SK-N-SH (cell line): ENCODE measurements at regions not wholly inside any gene's neighbourhood (a gene's known extent, or its start where the extent isn't known, plus 50 kb on each side); places are given as distances from the start of the nearest gene placed in this dataset.

Experiments
- CTCF ChIA-PET: fragments of 300-600, 350-600 bp; formaldehyde crosslinking; extraction: SDS; loops from one replicate; lab custom pipeline; 2021; lab: Yijun Ruan, JAX
- POLR2A ChIA-PET: fragments of 350-600 bp; sonication (Branson Sonifier 250); formaldehyde crosslinking; extraction: SDS; loops from one replicate; lab custom pipeline; 2020; ENCODE audit warnings: antibody characterized with exemption, inconsistent platforms; lab: Yijun Ruan, JAX
- DNase-seq: peaks from one replicate; pipeline ENCODE4 v3.0.0; 2012
- H2AFZ ChIP-seq: fragments of 200-600 bp; sonication (generic); 2 replicates; pipeline ENCODE4 v1.8.1; 2016; ENCODE audit warnings: antibody characterized with exemption, mild to moderate bottlenecking, low read depth
- H3F3A ChIP-seq: fragments of 200-600 bp; sonication (generic); replicated peaks from 2 replicates; pipeline ENCODE3; 2016; ENCODE audit warnings: antibody characterized with exemption, mild to moderate bottlenecking; ENCODE audit not compliant: insufficient read depth
- H3K27ac ChIP-seq, 2 experiments: fragments of 200-500 bp in 1 of 2; fragments of 200-600 bp in 1 of 2; sonication (Bioruptor generic) in 1 of 2; sonication (generic), shearing (Covaris generic) in 1 of 2; 2 replicates each; pipeline versions ENCODE4 v1.5.1 to v1.6.1; 2014 to 2016; ENCODE audit warnings: low read depth in 2 of 2, inconsistent platforms in 1 of 2, low read length in 1 of 2, mild to moderate bottlenecking in 1 of 2, mixed read lengths in 1 of 2
- H3K27me3 ChIP-seq: fragments of 200-600 bp; sonication (generic), shearing (Covaris generic); 2 replicates; pipeline ENCODE4 v1.6.1; 2016; ENCODE audit warnings: mixed run types; ENCODE audit not compliant: insufficient read depth
- H3K36me3 ChIP-seq, 2 experiments: fragments of 200-500 bp in 1 of 2; fragments of 200-600 bp in 1 of 2; sonication (Bioruptor generic) in 1 of 2; sonication (generic) in 1 of 2; replicated peaks in 1 of 2; 2 replicates each; pipeline versions ENCODE3 to v1.5.1; 2014 to 2016; ENCODE audit warnings: low read length in 1 of 2, mild to moderate bottlenecking in 1 of 2; ENCODE audit not compliant: insufficient read depth in 2 of 2, control insufficient read depth in 1 of 2
- H3K4me1 ChIP-seq, 2 experiments: fragments of 200-500 bp in 1 of 2; fragments of 200-600 bp in 1 of 2; sonication (Bioruptor generic) in 1 of 2; sonication (generic), shearing (Covaris generic) in 1 of 2; 2 replicates each; pipeline versions ENCODE4 v1.5.1 to v1.6.1; 2014 to 2016; ENCODE audit warnings: low read depth in 1 of 2, low read length in 1 of 2, mixed run types in 1 of 2; ENCODE audit not compliant: insufficient read depth in 2 of 2, control insufficient read depth in 1 of 2
- H3K4me2 ChIP-seq: fragments of 200-600 bp; sonication (generic), shearing (Covaris generic); 2 replicates; pipeline ENCODE4 v1.6.1; 2017; ENCODE audit warnings: mixed run types
- H3K4me3 ChIP-seq, 2 experiments: fragments of 200-500 bp in 1 of 2; fragments of 200-600 bp in 1 of 2; sonication (Bioruptor generic) in 1 of 2; sonication (generic), shearing (Covaris generic) in 1 of 2; 2 replicates each; pipeline versions ENCODE4 v1.5.1 to v1.8.1; 2014 to 2016; ENCODE audit warnings: low read depth in 2 of 2, inconsistent platforms in 1 of 2, low read length in 1 of 2, mild to moderate bottlenecking in 1 of 2, mixed read lengths in 1 of 2, moderate library complexity in 1 of 2
- H3K79me2 ChIP-seq: fragments of 200-600 bp; sonication (generic); 2 replicates; pipeline ENCODE4 v1.8.1; 2017; ENCODE audit warnings: mild to moderate bottlenecking; ENCODE audit not compliant: insufficient read depth
- H3K9ac ChIP-seq: fragments of 200-600 bp; sonication (generic); 2 replicates; pipeline ENCODE4 v1.6.1; 2017; ENCODE audit warnings: mixed run types
- H3K9me2 ChIP-seq: fragments of 200-600 bp; sonication (generic); 2 replicates; pipeline ENCODE4 v1.6.1; 2017; ENCODE audit warnings: mixed run types
- H3K9me3 ChIP-seq: fragments of 200-600 bp; sonication (generic); 2 replicates; pipeline ENCODE4 v1.6.1; 2017; ENCODE audit warnings: mixed run types, mild to moderate bottlenecking, moderate library complexity
- H4K20me1 ChIP-seq: fragments of 200-600 bp; sonication (generic); 2 replicates; pipeline ENCODE4 v1.6.1; 2017; ENCODE audit warnings: mild to moderate bottlenecking, mixed run types; ENCODE audit not compliant: insufficient read depth
- CHD2 ChIP-seq: fragments of 150-350 bp; IDR thresholded peaks from 2 replicates; pipeline ENCODE4 v1.6.1; 2018; ENCODE audit warnings: low read length; ENCODE audit not compliant: partially characterized antibody
- ELF1 ChIP-seq: IDR thresholded peaks from 2 replicates; pipeline ENCODE4 v1.4.0; 2012
- EP300 ChIP-seq, 2 experiments: IDR thresholded peaks; 2 replicates each; pipeline versions ENCODE4 v1.4.0 to v1.6.1; 2012; ENCODE audit warnings: borderline replicate concordance in 1 of 2, low read depth in 1 of 2, low read length in 1 of 2
- FOSL2 ChIP-seq: IDR thresholded peaks from 2 replicates; pipeline ENCODE4 v1.4.0; 2012; ENCODE audit warnings: low read depth, mild to moderate bottlenecking, moderate library complexity, borderline replicate concordance
- JUND ChIP-seq: IDR thresholded peaks from 2 replicates; pipeline ENCODE4 v1.4.0; 2012
- MEF2A ChIP-seq: IDR thresholded peaks from 2 replicates; pipeline ENCODE4 v1.4.0; 2012; ENCODE audit warnings: low read depth, borderline replicate concordance
- MXI1 ChIP-seq: IDR thresholded peaks from 2 replicates; pipeline ENCODE4 v1.6.1; 2012; ENCODE audit warnings: mild to moderate bottlenecking, low read depth, low read length, improper control_type of control experiment
- NFIC ChIP-seq: IDR thresholded peaks from 2 replicates; pipeline ENCODE4 v1.4.0; 2012; ENCODE audit warnings: borderline replicate concordance
- RCOR1 ChIP-seq: fragments of 150-350 bp; IDR thresholded peaks from 2 replicates; pipeline ENCODE4 v1.6.1; 2017; ENCODE audit warnings: antibody characterized with exemption, low read length
- RFX5 ChIP-seq: IDR thresholded peaks from 2 replicates; pipeline ENCODE4 v1.6.1; 2012; ENCODE audit warnings: mild to moderate bottlenecking, improper control_type of control experiment, low read length
- TAF1 ChIP-seq: IDR thresholded peaks from 2 replicates; pipeline ENCODE4 v1.6.1; 2012; ENCODE audit warnings: low read depth, mild to moderate bottlenecking, low read length, moderate library complexity, borderline replicate concordance
- TCF12 ChIP-seq: IDR thresholded peaks from 2 replicates; pipeline ENCODE4 v1.4.0; 2012
- TEAD4 ChIP-seq: IDR thresholded peaks from 2 replicates; pipeline ENCODE4 v1.4.0; 2012; ENCODE audit warnings: mild to moderate bottlenecking, borderline replicate concordance; ENCODE audit not compliant: insufficient read depth
- YY1 ChIP-seq: IDR thresholded peaks from 2 replicates; pipeline ENCODE4 v1.4.0; 2012; ENCODE audit warnings: low read depth, mild to moderate bottlenecking
- WGBS: methylation state at CpG from one replicate; pipeline ENCODE4 v1.1.6; 2017; ENCODE audit warnings: low lambda C conversion rate; 5-methylcytosine and 5-hydroxymethylcytosine counted together
- TF ChIP-seq, protein P1 (sequence below): fragments of 150-350 bp; IDR thresholded peaks from 2 replicates; pipeline ENCODE4 v1.6.1; 2016; ENCODE audit warnings: mild to moderate bottlenecking, low read depth, low read length
- TF ChIP-seq, protein P2 (sequence below): IDR thresholded peaks from 2 replicates; pipeline ENCODE4; 2012
- TF ChIP-seq, protein P3 (sequence below): fragments of 150-350 bp; IDR thresholded peaks from 2 replicates; pipeline ENCODE4 v1.6.1; 2017; ENCODE audit warnings: antibody characterized with exemption, low read length, low read depth, borderline replicate concordance
- TF ChIP-seq, protein P4 (sequence below): fragments of 200-600 bp; sonication (generic); IDR thresholded peaks from 2 replicates; pipeline ENCODE4 v1.6.1; 2017; ENCODE audit warnings: antibody characterized with exemption, mild to moderate bottlenecking, moderate library complexity

DNA sequence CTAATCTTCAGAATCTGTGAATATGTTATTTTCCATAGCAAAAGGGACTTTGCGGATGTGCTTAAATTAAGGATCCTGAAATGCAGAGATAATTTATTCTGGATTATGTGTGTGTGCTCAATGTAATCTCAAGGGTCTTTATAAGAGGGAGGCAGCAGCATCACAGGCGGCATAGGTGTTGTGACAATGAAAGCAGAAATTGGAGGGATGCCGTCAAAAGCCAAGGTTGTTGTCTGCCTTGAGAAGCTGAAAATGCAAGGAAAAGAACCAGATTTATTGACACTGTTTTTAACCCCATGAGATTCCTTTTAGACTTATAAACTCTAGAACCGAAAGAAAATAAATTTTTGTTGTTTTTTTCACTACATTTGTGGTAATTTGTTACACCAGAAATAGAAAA, 948.5 kb downstream of the TLE4 start:
- no peak overlapping the region for H3K4me3 ChIP-seq
- H3K4me1 ChIP-seq = no peaks in the 10 kb centered on the region
- H2AFZ ChIP-seq = no peak overlapping the region
- no peaks in the 10 kb centered on the region for H3K9me3 ChIP-seq
- no peak for DNase-seq
- TF ChIP-seq, protein P1, sequence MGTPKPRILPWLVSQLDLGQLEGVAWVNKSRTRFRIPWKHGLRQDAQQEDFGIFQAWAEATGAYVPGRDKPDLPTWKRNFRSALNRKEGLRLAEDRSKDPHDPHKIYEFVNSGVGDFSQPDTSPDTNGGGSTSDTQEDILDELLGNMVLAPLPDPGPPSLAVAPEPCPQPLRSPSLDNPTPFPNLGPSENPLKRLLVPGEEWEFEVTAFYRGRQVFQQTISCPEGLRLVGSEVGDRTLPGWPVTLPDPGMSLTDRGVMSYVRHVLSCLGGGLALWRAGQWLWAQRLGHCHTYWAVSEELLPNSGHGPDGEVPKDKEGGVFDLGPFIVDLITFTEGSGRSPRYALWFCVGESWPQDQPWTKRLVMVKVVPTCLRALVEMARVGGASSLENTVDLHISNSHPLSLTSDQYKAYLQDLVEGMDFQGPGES = no peak
- TF ChIP-seq, protein P2, sequence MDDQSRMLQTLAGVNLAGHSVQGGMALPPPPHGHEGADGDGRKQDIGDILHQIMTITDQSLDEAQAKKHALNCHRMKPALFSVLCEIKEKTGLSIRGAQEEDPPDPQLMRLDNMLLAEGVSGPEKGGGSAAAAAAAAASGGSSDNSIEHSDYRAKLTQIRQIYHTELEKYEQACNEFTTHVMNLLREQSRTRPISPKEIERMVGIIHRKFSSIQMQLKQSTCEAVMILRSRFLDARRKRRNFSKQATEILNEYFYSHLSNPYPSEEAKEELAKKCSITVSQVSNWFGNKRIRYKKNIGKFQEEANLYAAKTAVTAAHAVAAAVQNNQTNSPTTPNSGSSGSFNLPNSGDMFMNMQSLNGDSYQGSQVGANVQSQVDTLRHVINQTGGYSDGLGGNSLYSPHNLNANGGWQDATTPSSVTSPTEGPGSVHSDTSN = no peak
- no peak for TF ChIP-seq JUND
- POLR2A ChIA-PET = no interaction called here
- H3K9me2 ChIP-seq = no peaks in the 10 kb centered on the region
- H3F3A ChIP-seq = no peaks in the 10 kb centered on the region
- H3K36me3 ChIP-seq = no peaks in the 10 kb centered on the region
- CTCF ChIA-PET = no interaction called here
- H3K79me2 ChIP-seq = no peaks in the 10 kb centered on the region
- H4K20me1 ChIP-seq = no peaks in the 10 kb centered on the region
- no peak overlapping the region for H3K27ac ChIP-seq
- no peak overlapping the region for H3K9ac ChIP-seq
- H3K27me3 ChIP-seq = no peaks in the 10 kb centered on the region
- 66% methylated on average over 4 of the region's 4 CpGs for WGBS
- H3K4me2 ChIP-seq = no peak overlapping the region

DNA sequence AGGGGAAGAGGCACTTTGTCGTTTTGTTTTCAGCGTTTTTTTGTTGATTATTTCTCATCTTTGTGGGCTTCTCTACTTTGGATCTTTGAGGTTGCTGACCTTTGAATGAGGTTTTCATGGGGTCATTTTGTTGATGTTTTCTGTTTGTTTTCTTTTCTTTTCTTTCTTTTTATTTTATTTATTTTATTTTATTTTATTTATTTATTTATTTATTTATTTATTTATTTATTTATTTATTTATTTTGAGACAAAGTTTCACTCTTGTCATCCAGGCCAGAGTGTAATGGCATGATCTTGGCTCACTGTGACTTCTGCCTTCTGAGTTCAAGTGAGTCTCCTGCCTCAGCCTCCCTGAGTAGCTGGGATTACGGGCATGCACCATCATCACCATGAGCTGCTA, 946.7 kb downstream of the TLE4 start:
- no peak overlapping the region for H3K9ac ChIP-seq
- CTCF ChIA-PET = no interaction called here

More for the DNA sequence above, 946.7 kb downstream of the TLE4 start:
- no peak overlapping the region for H3K4me3 ChIP-seq
- H3K27ac ChIP-seq = no peak overlapping the region
- no peaks in the 10 kb centered on the region for H3F3A ChIP-seq
- no peaks in the 10 kb centered on the region for H3K4me1 ChIP-seq
- H3K36me3 ChIP-seq = no peaks in the 10 kb centered on the region
- 29% methylated on average over 3 of the region's 3 CpGs for WGBS
- no peak for DNase-seq
- no peaks in the 10 kb centered on the region for H3K9me3 ChIP-seq
- H2AFZ ChIP-seq = no peak overlapping the region
- no peaks in the 10 kb centered on the region for H3K9me2 ChIP-seq
- POLR2A ChIA-PET = no interaction called here
- no peak overlapping the region for H3K4me2 ChIP-seq
- no peaks in the 10 kb centered on the region for H3K27me3 ChIP-seq
- TF ChIP-seq YY1 = no peak
- no peak for TF ChIP-seq JUND
- TF ChIP-seq, protein P3, sequence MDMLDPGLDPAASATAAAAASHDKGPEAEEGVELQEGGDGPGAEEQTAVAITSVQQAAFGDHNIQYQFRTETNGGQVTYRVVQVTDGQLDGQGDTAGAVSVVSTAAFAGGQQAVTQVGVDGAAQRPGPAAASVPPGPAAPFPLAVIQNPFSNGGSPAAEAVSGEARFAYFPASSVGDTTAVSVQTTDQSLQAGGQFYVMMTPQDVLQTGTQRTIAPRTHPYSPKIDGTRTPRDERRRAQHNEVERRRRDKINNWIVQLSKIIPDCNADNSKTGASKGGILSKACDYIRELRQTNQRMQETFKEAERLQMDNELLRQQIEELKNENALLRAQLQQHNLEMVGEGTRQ = no peak
- no peak for TF ChIP-seq ELF1
- TF ChIP-seq TCF12 = no peak
- no peak for TF ChIP-seq MXI1
- TF ChIP-seq TEAD4 = no peak
- no peak for TF ChIP-seq EP300 (IDR thresholded peaks at IDR 0.05; ENCODE audit: borderline replicate concordance in 1 of 2, low read depth in 1 of 2, low read length in 1 of 2)
- no peak for TF ChIP-seq MEF2A
- TF ChIP-seq FOSL2 = no peak
- no peak for TF ChIP-seq TAF1
- TF ChIP-seq, protein P4, sequence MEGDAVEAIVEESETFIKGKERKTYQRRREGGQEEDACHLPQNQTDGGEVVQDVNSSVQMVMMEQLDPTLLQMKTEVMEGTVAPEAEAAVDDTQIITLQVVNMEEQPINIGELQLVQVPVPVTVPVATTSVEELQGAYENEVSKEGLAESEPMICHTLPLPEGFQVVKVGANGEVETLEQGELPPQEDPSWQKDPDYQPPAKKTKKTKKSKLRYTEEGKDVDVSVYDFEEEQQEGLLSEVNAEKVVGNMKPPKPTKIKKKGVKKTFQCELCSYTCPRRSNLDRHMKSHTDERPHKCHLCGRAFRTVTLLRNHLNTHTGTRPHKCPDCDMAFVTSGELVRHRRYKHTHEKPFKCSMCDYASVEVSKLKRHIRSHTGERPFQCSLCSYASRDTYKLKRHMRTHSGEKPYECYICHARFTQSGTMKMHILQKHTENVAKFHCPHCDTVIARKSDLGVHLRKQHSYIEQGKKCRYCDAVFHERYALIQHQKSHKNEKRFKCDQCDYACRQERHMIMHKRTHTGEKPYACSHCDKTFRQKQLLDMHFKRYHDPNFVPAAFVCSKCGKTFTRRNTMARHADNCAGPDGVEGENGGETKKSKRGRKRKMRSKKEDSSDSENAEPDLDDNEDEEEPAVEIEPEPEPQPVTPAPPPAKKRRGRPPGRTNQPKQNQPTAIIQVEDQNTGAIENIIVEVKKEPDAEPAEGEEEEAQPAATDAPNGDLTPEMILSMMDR = no peak
- TF ChIP-seq RCOR1 = no peak
- TF ChIP-seq, protein P2 = no peak
- no peak for TF ChIP-seq CHD2
- no peak for TF ChIP-seq NFIC
- no peak for TF ChIP-seq RFX5
- no peaks in the 10 kb centered on the region for H4K20me1 ChIP-seq
- H3K79me2 ChIP-seq = no peaks in the 10 kb centered on the region
